SU-DHL-6 (cell line): ENCODE measurements at regions not wholly inside any gene's neighbourhood (a gene's known extent, or its start where the extent isn't known, plus 50 kb on each side); places are given as distances from the start of the nearest gene placed in this dataset.

Experiments
- H2AFZ ChIP-seq: fragments of 200-600 bp; sonication (generic); 2 replicates; pipeline ENCODE4 v1.6.1; 2014; ENCODE audit warnings: low read depth, mild to moderate bottlenecking, moderate library complexity, mixed read lengths, antibody characterized with exemption, low read length; ENCODE audit not compliant: severe bottlenecking
- H3F3A ChIP-seq: fragments of 200-600 bp; shearing (Covaris generic); 2 replicates; pipeline ENCODE4 v1.6.0; 2016; ENCODE audit warnings: antibody characterized with exemption, mild to moderate bottlenecking; ENCODE audit not compliant: insufficient read depth
- H3K27ac ChIP-seq: fragments of 200-600 bp; sonication (generic); 2 replicates; pipeline ENCODE4 v1.5.1; 2016; ENCODE audit warnings: low read depth, mild to moderate bottlenecking, low read length, moderate library complexity, mixed read lengths
- H3K27me3 ChIP-seq: fragments of 200-600 bp; sonication (generic), shearing (Covaris generic); 2 replicates; pipeline ENCODE4 v1.6.0; 2014; ENCODE audit warnings: mild to moderate bottlenecking, low read length
- H3K36me3 ChIP-seq: fragments of 200-600 bp; sonication (generic); 2 replicates; pipeline ENCODE4 v1.6.1; 2014; ENCODE audit warnings: mild to moderate bottlenecking, low read length, mixed read lengths
- H3K4me2 ChIP-seq: fragments of 300-600, 200-600 bp; shearing (Covaris generic), sonication (generic); 2 replicates; pipeline ENCODE4 v1.6.0; 2014; ENCODE audit warnings: low read length, low read depth, mild to moderate bottlenecking; ENCODE audit not compliant: poor library complexity, severe bottlenecking
- H3K4me3 ChIP-seq: fragments of 200-600 bp; sonication (generic); 2 replicates; pipeline ENCODE4 v1.5.1; 2014; ENCODE audit warnings: antibody characterized with exemption, low read length, mild to moderate bottlenecking, mixed read lengths; ENCODE audit not compliant: insufficient read depth, poor library complexity, severe bottlenecking
- H3K79me2 ChIP-seq: fragments of 200-600 bp; sonication (generic); 2 replicates; pipeline ENCODE4 v1.6.1; 2014; ENCODE audit warnings: mild to moderate bottlenecking, low read length, moderate library complexity; ENCODE audit not compliant: insufficient read depth
- H3K9ac ChIP-seq: fragments of 200-600 bp; sonication (generic); 2 replicates; pipeline ENCODE4 v1.7.0; 2014; ENCODE audit warnings: mild to moderate bottlenecking, low read length
- H3K9me2 ChIP-seq: fragments of 200-600 bp; sonication (generic); replicated peaks from 2 replicates; pipeline ENCODE4 v1.6.1; 2014; ENCODE audit warnings: low read length; ENCODE audit not compliant: insufficient read depth
- H3K9me3 ChIP-seq: fragments of 200-600 bp; sonication (generic); 2 replicates; pipeline ENCODE4 v1.6.1; 2014; ENCODE audit warnings: low read length, mixed read lengths; ENCODE audit not compliant: insufficient read depth
- H4K20me1 ChIP-seq: fragments of 200-600 bp; sonication (generic); 2 replicates; pipeline ENCODE4 v1.6.1; 2014; ENCODE audit warnings: low read depth, mild to moderate bottlenecking, antibody characterized with exemption, low read length, moderate library complexity, mixed read lengths
- EZH2phosphoT487 ChIP-seq: fragments of 200-600 bp; sonication (generic), shearing (Covaris generic); conservative IDR thresholded peaks from 2 replicates; pipeline ENCODE4 v1.6.1; 2018; ENCODE audit warnings: mild to moderate bottlenecking, antibody characterized with exemption, low read length, moderate library complexity, mixed read lengths
- TF ChIP-seq, protein P1 (sequence below): fragments of 200-600 bp; sonication (generic); IDR thresholded peaks from one replicate; pipeline ENCODE4 v1.5.1; 2017; ENCODE audit warnings: antibody characterized with exemption, mild to moderate bottlenecking, low read length, moderate library complexity; ENCODE audit not compliant: insufficient read depth, poor library complexity, severe bottlenecking

DNA sequence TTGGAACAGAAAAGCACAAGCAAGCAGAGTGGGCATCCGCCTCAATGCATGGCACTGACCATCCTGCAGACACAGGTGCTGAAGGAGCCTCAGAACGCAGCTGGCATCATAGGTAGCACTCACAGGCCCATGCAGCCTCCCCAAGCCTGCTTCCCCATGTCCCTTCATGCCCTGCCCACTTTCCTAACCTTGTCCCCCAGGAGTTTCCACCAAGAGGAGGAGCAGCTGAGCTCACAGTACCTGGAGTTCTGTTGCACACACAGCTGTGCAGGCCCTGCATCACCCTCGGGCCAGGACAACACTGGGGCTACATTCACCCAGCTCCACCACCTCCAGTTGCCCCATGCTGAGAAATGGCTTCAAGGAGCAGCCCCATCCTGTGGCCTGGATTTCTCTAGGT is 83.4 kb downstream of the SETD4 start:
- Histone ChIP-seq H2AFZ (no peak overlapping the region), H4K20me1 (no peaks in the 10 kb centered on the region), H3K9ac (no peak overlapping the region), H3F3A (no peaks in the 10 kb centered on the region), H3K4me3 (no peak overlapping the region), H3K9me2 (no peaks in the 10 kb centered on the region), H3K27me3 (no peaks in the 10 kb centered on the region), H3K27ac (no peak overlapping the region), H3K9me3 (no peaks in the 10 kb centered on the region), H3K36me3 (no peaks in the 10 kb centered on the region), H3K4me2 (no peak overlapping the region), H3K79me2 (no peaks in the 10 kb centered on the region)
- TF ChIP-seq, protein P1, sequence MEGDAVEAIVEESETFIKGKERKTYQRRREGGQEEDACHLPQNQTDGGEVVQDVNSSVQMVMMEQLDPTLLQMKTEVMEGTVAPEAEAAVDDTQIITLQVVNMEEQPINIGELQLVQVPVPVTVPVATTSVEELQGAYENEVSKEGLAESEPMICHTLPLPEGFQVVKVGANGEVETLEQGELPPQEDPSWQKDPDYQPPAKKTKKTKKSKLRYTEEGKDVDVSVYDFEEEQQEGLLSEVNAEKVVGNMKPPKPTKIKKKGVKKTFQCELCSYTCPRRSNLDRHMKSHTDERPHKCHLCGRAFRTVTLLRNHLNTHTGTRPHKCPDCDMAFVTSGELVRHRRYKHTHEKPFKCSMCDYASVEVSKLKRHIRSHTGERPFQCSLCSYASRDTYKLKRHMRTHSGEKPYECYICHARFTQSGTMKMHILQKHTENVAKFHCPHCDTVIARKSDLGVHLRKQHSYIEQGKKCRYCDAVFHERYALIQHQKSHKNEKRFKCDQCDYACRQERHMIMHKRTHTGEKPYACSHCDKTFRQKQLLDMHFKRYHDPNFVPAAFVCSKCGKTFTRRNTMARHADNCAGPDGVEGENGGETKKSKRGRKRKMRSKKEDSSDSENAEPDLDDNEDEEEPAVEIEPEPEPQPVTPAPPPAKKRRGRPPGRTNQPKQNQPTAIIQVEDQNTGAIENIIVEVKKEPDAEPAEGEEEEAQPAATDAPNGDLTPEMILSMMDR = no peak
- no peak for TF ChIP-seq EZH2phosphoT487

DNA sequence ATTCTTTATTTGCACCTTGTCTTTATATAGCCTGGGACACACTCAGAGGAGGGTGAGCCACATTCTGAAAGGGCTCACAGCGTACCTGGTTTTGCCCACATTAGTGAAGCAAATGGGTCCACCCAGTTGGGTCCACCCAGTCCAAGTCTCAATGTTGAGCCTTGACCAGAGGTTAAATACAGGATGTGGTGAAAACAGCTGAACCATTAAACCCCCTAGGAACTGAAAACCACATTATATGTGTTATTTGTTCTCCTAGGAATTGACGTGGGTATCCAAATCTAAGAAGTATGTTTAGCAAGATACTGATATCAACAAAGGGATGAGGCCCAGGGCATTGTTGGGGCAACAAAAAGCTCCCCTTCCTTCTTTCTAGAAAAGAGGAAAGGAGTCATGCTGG is 83.8 kb downstream of the SETD4 start:
- H3K4me3 ChIP-seq = no peak overlapping the region
- TF ChIP-seq EZH2phosphoT487 = no peak
- TF ChIP-seq, protein P1 = no peak
- no peak overlapping the region for H2AFZ ChIP-seq
- H3K27me3 ChIP-seq = no peaks in the 10 kb centered on the region
- no peaks in the 10 kb centered on the region for H3K9me3 ChIP-seq
- H3F3A ChIP-seq = no peaks in the 10 kb centered on the region
- H3K4me2 ChIP-seq = no peak overlapping the region
- no peaks in the 10 kb centered on the region for H3K36me3 ChIP-seq
- H3K27ac ChIP-seq = no peak overlapping the region
- no peak overlapping the region for H3K9ac ChIP-seq
- H3K79me2 ChIP-seq = no peaks in the 10 kb centered on the region
- H3K9me2 ChIP-seq = no peaks in the 10 kb centered on the region
- H4K20me1 ChIP-seq = no peaks in the 10 kb centered on the region

DNA sequence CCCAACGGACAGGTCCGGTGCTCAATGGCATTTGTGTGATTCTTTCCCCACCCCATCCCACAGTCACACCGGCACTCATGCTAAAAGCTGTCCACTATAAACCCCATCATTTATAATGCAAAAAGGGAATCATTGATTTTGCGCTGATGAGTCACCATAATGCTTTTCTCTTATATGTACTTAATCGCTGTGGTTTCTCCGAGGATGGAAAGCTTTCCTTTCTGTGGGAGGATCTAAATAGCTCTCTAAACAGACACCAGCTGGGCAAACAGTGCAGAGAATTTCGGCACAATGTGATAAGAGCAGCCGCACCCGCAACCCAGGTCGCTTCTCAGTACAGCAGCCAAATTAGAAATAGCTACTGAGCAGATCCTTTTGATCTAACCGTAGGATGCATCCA is 85.6 kb downstream of the SETD4 start:
- no peak overlapping the region for H3K27ac ChIP-seq
- no peak for TF ChIP-seq EZH2phosphoT487
- TF ChIP-seq, protein P1 = no peak
- H3K4me2 ChIP-seq = no peak overlapping the region
- H3K36me3 ChIP-seq = no peaks in the 10 kb centered on the region
- H3K9me3 ChIP-seq = no peaks in the 10 kb centered on the region
- H3K27me3 ChIP-seq = no peaks in the 10 kb centered on the region
- H2AFZ ChIP-seq = no peak overlapping the region
- no peaks in the 10 kb centered on the region for H3K79me2 ChIP-seq
- H3K4me3 ChIP-seq = no peak overlapping the region
- no peaks in the 10 kb centered on the region for H3F3A ChIP-seq
- no peaks in the 10 kb centered on the region for H3K9me2 ChIP-seq
- no peak overlapping the region for H3K9ac ChIP-seq
- H4K20me1 ChIP-seq = no peaks in the 10 kb centered on the region
